Neuronal stem cell (in vitro differentiated cells): ENCODE measurements at regions not wholly inside any gene's neighbourhood (a gene's known extent, or its start where the extent isn't known, plus 50 kb on each side); places are given as distances from the start of the nearest gene placed in this dataset.

Experiments used
- DNase-seq: peaks from one replicate; pipeline ENCODE4 v3.0.0-alpha.2; 2013; ENCODE audit warnings: low spot score
- H2AFZ ChIP-seq: one replicate; pipeline ENCODE4 v1.6.1; 2013; ENCODE audit warnings: mild to moderate bottlenecking, low read length, inconsistent platforms
- H2AK5ac ChIP-seq: 2 replicates; pipeline ENCODE4 v1.6.1; 2013; ENCODE audit warnings: low read depth, mild to moderate bottlenecking, inconsistent platforms, low read length, moderate library complexity, mixed read lengths
- H2BK120ac ChIP-seq: 2 replicates; pipeline ENCODE4 v1.6.1; 2013; ENCODE audit warnings: low read depth, mild to moderate bottlenecking, inconsistent platforms, low read length, moderate library complexity, mixed read lengths
- H2BK12ac ChIP-seq: one replicate; pipeline ENCODE4 v1.6.1; 2013; ENCODE audit warnings: low read length, inconsistent platforms
- H2BK15ac ChIP-seq: 2 replicates; pipeline ENCODE4 v1.6.1; 2013; ENCODE audit warnings: mild to moderate bottlenecking, low read length, inconsistent platforms, mixed read lengths
- H2BK5ac ChIP-seq: one replicate; pipeline ENCODE4 v1.6.1; 2013; ENCODE audit warnings: inconsistent platforms, mild to moderate bottlenecking, low read length, moderate library complexity
- H3K14ac ChIP-seq: one replicate; pipeline ENCODE4 v1.6.1; 2013; ENCODE audit warnings: low read length, inconsistent platforms
- H3K18ac ChIP-seq: 2 replicates; pipeline ENCODE4 v1.6.1; 2013; ENCODE audit warnings: low read length, inconsistent platforms
- H3K23ac ChIP-seq: 2 replicates; pipeline ENCODE4 v1.6.1; 2013; ENCODE audit warnings: low read depth, mild to moderate bottlenecking, mixed read lengths, low read length, inconsistent platforms; ENCODE audit not compliant: poor library complexity
- H3K27ac ChIP-seq: replicated peaks from 3 replicates; pipeline ENCODE4 v1.5.1; 2013; ENCODE audit warnings: low read length, inconsistent platforms
- H3K27me3 ChIP-seq, 3 experiments: 2 replicates each; pipeline ENCODE4 v1.6.1; 2013; ENCODE audit warnings: low read length in 3 of 3, mild to moderate bottlenecking in 2 of 3, inconsistent platforms in 1 of 3, low read depth in 1 of 3, mixed read lengths in 1 of 3, moderate library complexity in 1 of 3; ENCODE audit not compliant: control insufficient read depth in 3 of 3, insufficient read depth in 3 of 3
- H3K36me3 ChIP-seq, 2 donors: replicated peaks in 1 of 2; 2 replicates each; pipeline ENCODE4 v1.6.1; 2013; ENCODE audit warnings: low read length in 2 of 2; ENCODE audit not compliant: control insufficient read depth in 2 of 2, insufficient read depth in 2 of 2
- H3K4ac ChIP-seq: 2 replicates; pipeline ENCODE4 v1.6.1; 2013; ENCODE audit warnings: inconsistent platforms, mild to moderate bottlenecking, low read length, moderate library complexity
- H3K4me1 ChIP-seq, 2 donors: 1 replicate in 1 of 2; 2 replicates in 1 of 2; pipeline ENCODE4 v1.6.1; 2013; ENCODE audit warnings: low read length in 2 of 2, low read depth in 1 of 2; ENCODE audit not compliant: control insufficient read depth in 2 of 2, insufficient read depth in 1 of 2
- H3K4me2 ChIP-seq: one replicate; pipeline ENCODE4 v1.6.1; 2013; ENCODE audit warnings: mild to moderate bottlenecking, low read length, inconsistent platforms; ENCODE audit not compliant: insufficient read depth, poor library complexity, severe bottlenecking
- H3K4me3 ChIP-seq, 2 donors: 2 replicates each; pipeline ENCODE4 v1.5.1; 2013; ENCODE audit warnings: low read length in 2 of 2, mild to moderate bottlenecking in 2 of 2, inconsistent platforms in 1 of 2, moderate library complexity in 1 of 2
- H3K79me1 ChIP-seq: one replicate; pipeline ENCODE4 v1.6.1; 2013; ENCODE audit warnings: low read depth, mild to moderate bottlenecking, inconsistent platforms, low read length, moderate library complexity
- H3K9ac ChIP-seq: one replicate; pipeline ENCODE4 v1.6.1; 2013; ENCODE audit warnings: mild to moderate bottlenecking, low read depth, low read length, inconsistent platforms; ENCODE audit not compliant: poor library complexity
- H3K9me3 ChIP-seq, 2 donors: replicated peaks in 1 of 2; 2 replicates each; pipeline versions ENCODE3 to v1.6.1; 2013; ENCODE audit warnings: low read length in 2 of 2, mild to moderate bottlenecking in 2 of 2, inconsistent platforms in 1 of 2, low read depth in 1 of 2, mixed read lengths in 1 of 2, moderate library complexity in 1 of 2; ENCODE audit not compliant: control insufficient read depth in 2 of 2, insufficient read depth in 1 of 2
- H4K8ac ChIP-seq: one replicate; pipeline ENCODE4 v1.6.1; 2013; ENCODE audit warnings: low read depth, mild to moderate bottlenecking, inconsistent platforms, low read length, moderate library complexity
- H4K91ac ChIP-seq: one replicate; pipeline ENCODE4 v1.6.1; 2013; ENCODE audit warnings: low read length, low read depth, mild to moderate bottlenecking, inconsistent platforms; ENCODE audit not compliant: poor library complexity
- WGBS, 2 donors: extraction: QIAGEN DNeasy Blood & Tissue Kit; methylation state at CpG; one replicate each; pipeline ENCODE4 v1.1.7; 2013; ENCODE audit warnings: missing lambda C conversion rate in 2 of 2, mixed read lengths in 1 of 2; ENCODE audit not compliant: insufficient read length in 2 of 2, insufficient replicate concordance in 1 of 2; ENCODE audit errors: extremely low coverage in 2 of 2; 5-methylcytosine and 5-hydroxymethylcytosine counted together

GRCh38 chrX:46036508-46036907 is 508.7 kb downstream of the ZNF674 start:
- Histone ChIP-seq H2AFZ (no peak overlapping the region), H3K36me3 (no peaks in the 10 kb centered on the region), H3K27ac (no peak overlapping the region), H3K9ac (no peak overlapping the region), H2BK15ac (no peak overlapping the region), H3K27me3 (no peaks in the 10 kb centered on the region), H2BK5ac (no peak overlapping the region), H3K4me1 (no peaks in the 10 kb centered on the region), H3K79me1 (no peaks in the 10 kb centered on the region), H2BK120ac (no peak overlapping the region), H4K91ac (no peak overlapping the region), H2BK12ac (no peak overlapping the region), H3K4me3 (no peak overlapping the region), H3K18ac (no peak overlapping the region), H3K14ac (no peak overlapping the region), H2AK5ac (no peak overlapping the region), H3K4me2 (no peak overlapping the region), H3K23ac (no peak overlapping the region), H4K8ac (no peak overlapping the region), H3K9me3 (no peaks in the 10 kb centered on the region), H3K4ac (no peak overlapping the region)
- no CpG with 5 or more reads among the region's 1 CpG for WGBS, 2 donors
- DNase-seq, result no peak

GRCh38 chrX:46034868-46035267 is 510.4 kb downstream of the ZNF674 start:
- no peaks in the 10 kb centered on the region for H3K9me3 ChIP-seq
- H3K27ac ChIP-seq, result no peak overlapping the region
- no peaks in the 10 kb centered on the region for H3K27me3 ChIP-seq
- no peak overlapping the region for H3K4me3 ChIP-seq
- H4K8ac ChIP-seq, result no peak overlapping the region
- no peak overlapping the region for H3K14ac ChIP-seq
- no peak overlapping the region for H2BK12ac ChIP-seq
- no peaks in the 10 kb centered on the region for H3K4me1 ChIP-seq
- H4K91ac ChIP-seq, result no peak overlapping the region
- no peak for DNase-seq
- H3K18ac ChIP-seq, result no peak overlapping the region
- H3K36me3 ChIP-seq, result no peaks in the 10 kb centered on the region
- H2BK15ac ChIP-seq, result no peak overlapping the region
- no peak overlapping the region for H2AFZ ChIP-seq
- H2AK5ac ChIP-seq, result no peak overlapping the region
- H3K4ac ChIP-seq, result no peak overlapping the region
- H2BK5ac ChIP-seq, result no peak overlapping the region
- no peak overlapping the region for H2BK120ac ChIP-seq
- no peak overlapping the region for H3K23ac ChIP-seq
- no peak overlapping the region for H3K4me2 ChIP-seq
- H3K9ac ChIP-seq, result no peak overlapping the region
- H3K79me1 ChIP-seq, result no peaks in the 10 kb centered on the region

GRCh38 chrX:46029777-46030176 is 515.4 kb downstream of the ZNF674 start:
- Histone ChIP-seq H3K4me1 (no peaks in the 10 kb centered on the region), H3K23ac (no peak overlapping the region), H2BK120ac (no peak overlapping the region), H3K18ac (no peak overlapping the region), H3K4ac (no peak overlapping the region), H2BK15ac (no peak overlapping the region), H3K36me3 (no peaks in the 10 kb centered on the region), H2BK12ac (no peak overlapping the region), H3K4me2 (no peak overlapping the region), H4K91ac (no peak overlapping the region), H4K8ac (no peak overlapping the region), H3K27ac (no peak overlapping the region), H3K9ac (no peak overlapping the region), H3K4me3 (no peak overlapping the region), H3K9me3 (no peaks in the 10 kb centered on the region), H3K79me1 (no peaks in the 10 kb centered on the region), H2AFZ (no peak overlapping the region), H3K27me3 (no peaks in the 10 kb centered on the region), H3K14ac (no peak overlapping the region), H2AK5ac (no peak overlapping the region), H2BK5ac (no peak overlapping the region)
- no CpG with 5 or more reads among the region's 1 CpG for WGBS, 2 donors
- DNase-seq, result no peak

GRCh38 chrX:46016296-46016695 is 528.9 kb downstream of the ZNF674 start:
- H2BK5ac ChIP-seq, result no peak overlapping the region
- H2BK15ac ChIP-seq, result no peak overlapping the region
- H3K4me2 ChIP-seq, result no peak overlapping the region
- no peak overlapping the region for H4K91ac ChIP-seq
- DNase-seq, result no peak
- no peak overlapping the region for H3K14ac ChIP-seq
- no peaks in the 10 kb centered on the region for H3K79me1 ChIP-seq
- no peak overlapping the region for H2AK5ac ChIP-seq
- H3K4me1 ChIP-seq, result no peaks in the 10 kb centered on the region
- no peaks in the 10 kb centered on the region for H3K36me3 ChIP-seq
- H3K4me3 ChIP-seq, result no peak overlapping the region
- no peak overlapping the region for H2BK12ac ChIP-seq
- WGBS, 2 donors, result no CpG with 5 or more reads among the region's 18 CpGs
- H3K27ac ChIP-seq, result no peak overlapping the region
- H3K23ac ChIP-seq, result no peak overlapping the region
- no peak overlapping the region for H2AFZ ChIP-seq
- no peak overlapping the region for H3K4ac ChIP-seq
- no peak overlapping the region for H2BK120ac ChIP-seq
- peaks cover 0 to 8% (median 0%) of the 10 kb centered on the region in 3 experiments for H3K27me3 ChIP-seq
- no peaks in the 10 kb centered on the region for H3K9me3 ChIP-seq
- no peak overlapping the region for H3K18ac ChIP-seq
- H3K9ac ChIP-seq, result no peak overlapping the region
- no peak overlapping the region for H4K8ac ChIP-seq
